Loucy (cell line): ENCODE measurements at regions not wholly inside any gene's neighbourhood (a gene's known extent, or its start where the extent isn't known, plus 50 kb on each side); places are given as distances from the start of the nearest gene placed in this dataset.

Source experiments
- CTCF ChIP-seq: fragments of 200-600 bp; sonication (generic); conservative IDR thresholded peaks from 2 replicates; pipeline ENCODE4 v1.5.1; 2014; ENCODE audit warnings: mild to moderate bottlenecking, antibody characterized with exemption, low read length
- EZH2phosphoT487 ChIP-seq: fragments of 200-600 bp; IDR thresholded peaks from 2 replicates; pipeline ENCODE4 v1.6.1; 2018; ENCODE audit warnings: antibody characterized with exemption, mild to moderate bottlenecking, moderate library complexity, borderline replicate concordance

DNA sequence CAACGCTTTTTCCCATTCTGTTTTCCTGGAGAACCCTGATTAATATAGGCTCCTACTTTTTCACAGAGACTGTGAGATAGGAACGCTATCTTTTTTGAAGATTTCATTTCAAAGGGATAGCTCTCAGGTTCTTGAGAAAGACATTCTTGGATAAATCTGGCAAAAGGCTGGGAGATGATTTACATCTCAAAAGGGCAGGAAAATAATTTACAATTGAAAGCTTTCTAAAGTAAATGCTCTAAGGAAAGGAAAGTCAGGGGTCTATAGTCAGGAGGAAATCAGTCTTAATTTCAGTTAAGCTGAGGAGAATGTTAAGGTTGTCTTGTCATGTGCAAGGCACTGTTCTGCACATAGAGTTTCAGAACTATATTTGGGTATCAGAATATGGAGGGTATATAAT lies 278.8 kb downstream of the KIF20B start:
- no peak for TF ChIP-seq CTCF
- no peak for TF ChIP-seq EZH2phosphoT487
